Heart right ventricle (tissue), 16 donors: ENCODE measurements at regions not wholly inside any gene's neighbourhood (a gene's known extent, or its start where the extent isn't known, plus 50 kb on each side); places are given as distances from the start of the nearest gene placed in this dataset.

Experiments
- ATAC-seq, 8 donors: fragments of 200-7000 bp; cut with Tn5 transposase; one replicate each; pipeline ENCODE4 v1.9.1; 2020; ENCODE audit warnings: mild to moderate bottlenecking in 8 of 8, moderate library complexity in 8 of 8, moderate number of reproducible peaks in 1 of 8
- DNase-seq, 2 donors: peaks; one replicate each; pipeline ENCODE4 v3.0.0-alpha.2; 2020
- H3K27ac ChIP-seq, 10 donors: fragments of 200-600 bp; sonication (generic) in 2 of 10; one replicate each; pipeline versions ENCODE4 v1.5.0 to v1.8.0; 2020 to 2022; ENCODE audit warnings: mild to moderate bottlenecking in 3 of 10
- H3K27me3 ChIP-seq, 7 donors: fragments of 200-600 bp; one replicate each; pipeline ENCODE4 v1.8.0; 2021 to 2022; ENCODE audit warnings: mild to moderate bottlenecking in 2 of 7
- H3K36me3 ChIP-seq, 9 donors: fragments of 200-600 bp; sonication (generic) in 1 of 9; one replicate each; pipeline versions ENCODE4 v1.5.0 to v1.8.0; 2020 to 2022; ENCODE audit warnings: mild to moderate bottlenecking in 2 of 9
- H3K4me1 ChIP-seq, 9 donors: fragments of 200-600 bp; sonication (generic) in 1 of 9; one replicate each; pipeline versions ENCODE4 v1.5.0 to v1.8.0; 2020 to 2022; ENCODE audit warnings: mild to moderate bottlenecking in 4 of 9
- H3K4me3 ChIP-seq, 10 donors: fragments of 200-600 bp; sonication (generic) in 2 of 10; one replicate each; pipeline versions ENCODE4 v1.5.0 to v1.8.0; 2020 to 2022; ENCODE audit warnings: mild to moderate bottlenecking in 7 of 10, moderate library complexity in 2 of 10
- H3K9me3 ChIP-seq, 11 donors: fragments of 200-600 bp in 10 of 11; sonication (generic) in 2 of 11; one replicate each; pipeline versions ENCODE4 v1.5.0 to v1.8.0; 2013 to 2022; ENCODE audit warnings: mild to moderate bottlenecking in 2 of 11, control low read depth in 1 of 11, moderate library complexity in 1 of 11
- WGBS, 2 donors: extraction: QIAGEN DNeasy Blood & Tissue Kit; methylation state at CpG; one replicate each; pipeline ENCODE4 v1.1.7; 2013; ENCODE audit warnings: inconsistent platforms in 1 of 2; 5-methylcytosine and 5-hydroxymethylcytosine counted together
- intact Hi-C, 10 donors: fragments of 100-400 bp; cut with DNase I; formaldehyde crosslinking; loops; one replicate each; pipeline versions ENCODE4 v1.11.1 to v1.14.2; 2022
- TF ChIP-seq, protein P1 (sequence below), 9 donors: fragments of 200-600 bp; sonication (generic) in 2 of 9; IDR thresholded peaks; one replicate each; pipeline versions ENCODE4 v1.5.0 to v1.8.0; 2021 to 2022; ENCODE audit warnings: antibody characterized with exemption in 9 of 9, mild to moderate bottlenecking in 5 of 9, moderate library complexity in 1 of 9
- donor health status: Arrhythmogenic right ventricular cardiomyopathy.
- donor health status: ischemic (EF 13 %, LVEDD 7.1; RV severe dilation, severe dysfunction).
- donor health status: healthy with polysubstance abuse.
- donor health status: DM: no; HTN: yes; CAD: no.
- donor health status: DM: no; HTN: no; CAD: no.
- donor health status: ischemic (EF 25% LVEDD 6.9; RV normal size, moderate dysfunction).
- donor health status: ischemic (EF 25% LVEDD 5.7; RV mildly dilated, moderate dysfunction).
- donor health status: healthy.
- donor health status: DM: yes; HTN: yes; CAD: no.
- donor health status: Ischemic cardiomyopathy.
- donor health status: ischemic (EF 35%, LVEDD 5.7; RV mildly dilated, moderate dysfunction).
- donor health status: nonischemic (EF 11% LVEDD 7.7; RV severe dilation, severe dysfunction).
- donor health status: DM: yes; HTN: yes; CAD: no.
- donor health status: PGD.
- donor health status: ischemic (EF 29% LVEDD 5.4; RV normal size, mild dysfunction).
- donor health status: nonischemic (EF 23%, LVEDD 6.1; RV moderate dilation, normal function).

DNA sequence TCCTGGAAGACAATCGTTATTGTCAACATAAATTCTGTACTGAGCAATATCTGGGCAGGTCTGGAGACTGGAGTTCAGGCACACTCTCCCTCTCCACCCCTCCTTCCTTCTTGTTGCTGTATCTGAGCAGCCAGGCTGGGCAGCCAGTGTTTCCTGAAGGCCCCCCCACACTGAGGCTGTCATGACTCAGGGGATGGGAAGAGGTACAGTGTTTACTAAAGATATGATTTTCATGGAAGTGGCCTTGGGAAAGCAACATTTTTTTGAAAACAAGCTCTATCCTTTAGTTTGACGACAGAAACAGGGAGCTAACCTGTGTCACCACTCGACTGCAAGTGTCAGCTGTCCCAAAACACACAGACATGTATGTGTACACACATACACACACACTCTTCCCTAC, 1485.4 kb upstream of the TMEM132C start:
- intact Hi-C loops = loop anchor here in 4 of 10 donors (5.0 to 10.0 kb wide), 4 partner anchors 91 to 603 kb away; no protein-coding TSS in a partner anchor
- H3K4me3 ChIP-seq = no peak overlapping the region
- peaks cover 0 to 7% (median 0%) of the 10 kb centered on the region in 7 donors for H3K27me3 ChIP-seq
- TF ChIP-seq, protein P1, sequence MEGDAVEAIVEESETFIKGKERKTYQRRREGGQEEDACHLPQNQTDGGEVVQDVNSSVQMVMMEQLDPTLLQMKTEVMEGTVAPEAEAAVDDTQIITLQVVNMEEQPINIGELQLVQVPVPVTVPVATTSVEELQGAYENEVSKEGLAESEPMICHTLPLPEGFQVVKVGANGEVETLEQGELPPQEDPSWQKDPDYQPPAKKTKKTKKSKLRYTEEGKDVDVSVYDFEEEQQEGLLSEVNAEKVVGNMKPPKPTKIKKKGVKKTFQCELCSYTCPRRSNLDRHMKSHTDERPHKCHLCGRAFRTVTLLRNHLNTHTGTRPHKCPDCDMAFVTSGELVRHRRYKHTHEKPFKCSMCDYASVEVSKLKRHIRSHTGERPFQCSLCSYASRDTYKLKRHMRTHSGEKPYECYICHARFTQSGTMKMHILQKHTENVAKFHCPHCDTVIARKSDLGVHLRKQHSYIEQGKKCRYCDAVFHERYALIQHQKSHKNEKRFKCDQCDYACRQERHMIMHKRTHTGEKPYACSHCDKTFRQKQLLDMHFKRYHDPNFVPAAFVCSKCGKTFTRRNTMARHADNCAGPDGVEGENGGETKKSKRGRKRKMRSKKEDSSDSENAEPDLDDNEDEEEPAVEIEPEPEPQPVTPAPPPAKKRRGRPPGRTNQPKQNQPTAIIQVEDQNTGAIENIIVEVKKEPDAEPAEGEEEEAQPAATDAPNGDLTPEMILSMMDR (IDR thresholded peaks at IDR 0.05) = no peak
- H3K36me3 ChIP-seq = no peaks in the 10 kb centered on the region
- no peak overlapping the region for H3K27ac ChIP-seq
- H3K4me1 ChIP-seq = no peaks in the 10 kb centered on the region
- no peak for DNase-seq
- no peaks in the 10 kb centered on the region for H3K9me3 ChIP-seq
- no peak for ATAC-seq
- 39 to 50% methylated on average over 3 of the region's 3 CpGs for WGBS, 2 donors

DNA sequence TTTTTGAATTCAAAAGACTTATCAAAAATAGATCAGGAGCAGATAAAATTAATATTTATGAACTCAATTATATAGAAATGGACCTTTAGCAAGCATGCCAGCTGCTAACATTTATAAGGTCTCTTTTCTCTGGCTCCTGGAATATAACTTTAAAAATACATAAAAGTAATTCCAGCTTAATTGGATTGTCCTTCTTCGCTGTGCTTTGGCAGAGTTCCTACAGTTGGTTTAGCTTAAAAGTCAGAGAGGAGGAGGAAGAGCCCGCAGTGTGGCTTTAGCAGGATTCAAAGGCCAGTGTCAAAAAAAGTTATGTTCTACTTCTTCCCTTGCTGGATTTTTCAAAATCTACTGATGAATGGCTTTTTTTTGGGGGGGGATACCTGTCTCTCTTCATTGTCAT, 1484.9 kb upstream of the TMEM132C start:
- TF ChIP-seq, protein P1 (IDR thresholded peaks at IDR 0.05) = no peak

DNA sequence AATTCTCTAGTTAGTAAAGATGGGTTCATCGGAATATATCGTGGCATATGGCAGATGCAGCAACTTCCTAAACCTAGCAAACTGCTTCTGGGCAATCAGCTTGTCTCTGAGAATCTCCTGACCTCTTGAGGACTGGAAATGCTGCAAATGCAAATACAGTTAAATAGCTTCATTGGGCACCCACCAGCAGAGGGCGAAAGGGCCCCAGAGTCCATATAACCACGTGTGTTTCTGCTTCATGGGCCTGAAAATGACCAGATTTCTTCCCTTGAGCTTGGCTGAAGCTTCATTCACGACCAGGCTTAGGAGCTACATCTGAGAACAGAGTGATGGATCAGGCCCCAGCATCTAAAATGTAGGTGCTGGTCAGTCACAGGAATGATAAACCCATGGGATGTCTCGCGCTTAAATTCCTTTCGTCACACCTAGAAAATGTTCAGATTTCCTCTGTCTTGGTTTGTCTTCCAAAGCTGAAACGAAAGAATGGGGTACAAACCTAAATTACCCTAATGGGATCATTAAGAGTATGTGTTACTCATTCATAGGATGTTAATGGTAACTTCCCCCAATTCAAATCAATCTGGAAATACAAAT, 1482.5 kb upstream of the TMEM132C start:
- H3K36me3 ChIP-seq = no peaks in the 10 kb centered on the region
- intact Hi-C loops = loop anchor here in 4 of 10 donors (5.0 to 10.0 kb wide), 4 partner anchors 88 to 600 kb away; no protein-coding TSS in a partner anchor
- TF ChIP-seq, protein P1 (IDR thresholded peaks at IDR 0.05) = peak; percentile 14 to 62 (median 46)
- H3K27me3 ChIP-seq = peaks cover 0 to 7% (median 0%) of the 10 kb centered on the region in 7 donors
- WGBS, 2 donors = 51 to 54% methylated on average over 9 of the region's 9 CpGs
- H3K9me3 ChIP-seq = no peaks in the 10 kb centered on the region
- H3K4me3 ChIP-seq = no peak overlapping the region
- no peak overlapping the region for H3K27ac ChIP-seq
- H3K4me1 ChIP-seq = no peaks in the 10 kb centered on the region
- peak; percentile 13 for DNase-seq
- ATAC-seq = peak in 1 of 8 donors; percentile 51

More for the DNA sequence above, 1484.9 kb upstream of the TMEM132C start:
- H3K9me3 ChIP-seq = no peaks in the 10 kb centered on the region
- DNase-seq (no peak), ATAC-seq (no peak)
- WGBS, 2 donors = 75 to 86% methylated on average over 2 of the region's 2 CpGs
- no peak overlapping the region for H3K27ac ChIP-seq
- no peak overlapping the region for H3K4me3 ChIP-seq
- intact Hi-C loops = loop anchor here in 4 of 10 donors (5.0 to 10.0 kb wide), 4 partner anchors 90 to 603 kb away; no protein-coding TSS in a partner anchor
- H3K4me1 ChIP-seq = no peaks in the 10 kb centered on the region
- H3K36me3 ChIP-seq = no peaks in the 10 kb centered on the region
- peaks cover 0 to 7% (median 0%) of the 10 kb centered on the region in 7 donors for H3K27me3 ChIP-seq

DNA sequence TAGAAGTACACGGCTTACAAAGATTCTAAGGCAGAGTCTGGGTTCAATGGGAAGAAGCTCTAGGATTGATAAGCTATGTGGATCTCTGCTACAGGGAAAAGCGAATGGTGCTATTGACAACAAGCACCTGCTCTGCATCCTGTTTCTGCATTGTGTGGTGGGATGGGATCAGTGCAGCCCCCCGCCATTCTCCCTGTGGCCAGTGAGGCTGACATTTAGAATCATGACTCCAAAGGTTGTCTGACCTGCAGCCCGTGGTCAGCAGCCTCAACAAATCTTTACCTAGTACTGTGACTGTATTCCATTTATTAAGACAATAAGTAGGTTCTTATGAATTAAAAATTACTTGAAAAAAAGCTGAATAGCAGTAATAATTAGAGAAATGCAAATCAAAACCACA, 1477.0 kb upstream of the TMEM132C start:
- WGBS, 2 donors = 75 to 81% methylated on average over 4 of the region's 4 CpGs
- H3K27me3 ChIP-seq = peaks cover 0 to 5% (median 0%) of the 10 kb centered on the region in 7 donors
- no peaks in the 10 kb centered on the region for H3K9me3 ChIP-seq
- DNase-seq = no peak
- H3K36me3 ChIP-seq = no peaks in the 10 kb centered on the region
- TF ChIP-seq, protein P1 (IDR thresholded peaks at IDR 0.05) = no peak
- H3K4me3 ChIP-seq = no peak overlapping the region
- intact Hi-C loops = loop anchor here in 2 of 10 donors (10.0 kb wide), 2 partner anchors 85 to 595 kb away; no protein-coding TSS in a partner anchor
- H3K27ac ChIP-seq = no peak overlapping the region
- no peak for ATAC-seq
- H3K4me1 ChIP-seq = no peaks in the 10 kb centered on the region
